ENCODE measurements at regions not wholly inside any gene's neighbourhood (a gene's known extent, or its start where the extent isn't known, plus 50 kb on each side); places are given as distances from the start of the nearest gene placed in this dataset.

GRCh38 chr7:91344911-91345310 lies 80.7 kb downstream of the FZD1 start:
- H3K4me3 ChIP-seq (ENCODE audit: low read depth, low read length), result no peak overlapping the region
- no peak for TF ChIP-seq CTCF (IDR thresholded peaks at IDR 0.05; ENCODE audit: borderline replicate concordance, insufficient read depth, low read depth, low read length)

GRCh38 chr7:91345449-91345848 lies 81.2 kb downstream of the FZD1 start:
- H3K4me3 ChIP-seq (ENCODE audit: low read depth, low read length), result no peak overlapping the region
- no peak for TF ChIP-seq CTCF (IDR thresholded peaks at IDR 0.05; ENCODE audit: borderline replicate concordance, insufficient read depth, low read depth, low read length)

GRCh38 chr7:91346426-91346825 lies 82.2 kb downstream of the FZD1 start:
- H3K4me3 ChIP-seq (ENCODE audit: low read depth, low read length), result no peak overlapping the region
- TF ChIP-seq CTCF (IDR thresholded peaks at IDR 0.05; ENCODE audit: borderline replicate concordance, insufficient read depth, low read depth, low read length), result no peak

- no peak for TF ChIP-seq CTCF (IDR thresholded peaks at IDR 0.05; ENCODE audit: borderline replicate concordance, insufficient read depth, low read depth, low read length)
- H3K4me3 ChIP-seq (ENCODE audit: low read depth, low read length), result no peak overlapping the region
These were observed 83.1 kb downstream of the FZD1 start for GRCh38 chr7:91347290-91347689.

- H3K4me3 ChIP-seq (ENCODE audit: low read depth, low read length), result no peak overlapping the region
- no peak for TF ChIP-seq CTCF (IDR thresholded peaks at IDR 0.05; ENCODE audit: borderline replicate concordance, insufficient read depth, low read depth, low read length)
These were observed 84.5 kb downstream of the FZD1 start for GRCh38 chr7:91348711-91349110.

GRCh38 chr7:91351374-91351773 lies 87.1 kb downstream of the FZD1 start:
- no peak overlapping the region for H3K4me3 ChIP-seq (ENCODE audit: low read depth, low read length)
- TF ChIP-seq CTCF (IDR thresholded peaks at IDR 0.05; ENCODE audit: borderline replicate concordance, insufficient read depth, low read depth, low read length), result no peak

- TF ChIP-seq CTCF (IDR thresholded peaks at IDR 0.05; ENCODE audit: borderline replicate concordance, insufficient read depth, low read depth, low read length), result no peak
- H3K4me3 ChIP-seq (ENCODE audit: low read depth, low read length), result no peak overlapping the region
These were observed 87.9 kb downstream of the FZD1 start for GRCh38 chr7:91352091-91352490.
